GM12875 (cell line): ENCODE measurements at regions not wholly inside any gene's neighbourhood (a gene's known extent, or its start where the extent isn't known, plus 50 kb on each side); places are given as distances from the start of the nearest gene placed in this dataset.

Experiments
- H3K4me3 ChIP-seq: one replicate; pipeline ENCODE4 v1.5.1; 2011; ENCODE audit warnings: low read depth, low read length, control low read depth
- TF ChIP-seq, protein P1 (sequence below): IDR thresholded peaks from 2 replicates; pipeline ENCODE4 v1.5.1; 2011; ENCODE audit warnings: low read depth, mild to moderate bottlenecking, control low read depth, inconsistent platforms, low read length, moderate library complexity, borderline replicate concordance; ENCODE audit not compliant: insufficient read depth

- no peak overlapping the region for H3K4me3 ChIP-seq
- TF ChIP-seq, protein P1, sequence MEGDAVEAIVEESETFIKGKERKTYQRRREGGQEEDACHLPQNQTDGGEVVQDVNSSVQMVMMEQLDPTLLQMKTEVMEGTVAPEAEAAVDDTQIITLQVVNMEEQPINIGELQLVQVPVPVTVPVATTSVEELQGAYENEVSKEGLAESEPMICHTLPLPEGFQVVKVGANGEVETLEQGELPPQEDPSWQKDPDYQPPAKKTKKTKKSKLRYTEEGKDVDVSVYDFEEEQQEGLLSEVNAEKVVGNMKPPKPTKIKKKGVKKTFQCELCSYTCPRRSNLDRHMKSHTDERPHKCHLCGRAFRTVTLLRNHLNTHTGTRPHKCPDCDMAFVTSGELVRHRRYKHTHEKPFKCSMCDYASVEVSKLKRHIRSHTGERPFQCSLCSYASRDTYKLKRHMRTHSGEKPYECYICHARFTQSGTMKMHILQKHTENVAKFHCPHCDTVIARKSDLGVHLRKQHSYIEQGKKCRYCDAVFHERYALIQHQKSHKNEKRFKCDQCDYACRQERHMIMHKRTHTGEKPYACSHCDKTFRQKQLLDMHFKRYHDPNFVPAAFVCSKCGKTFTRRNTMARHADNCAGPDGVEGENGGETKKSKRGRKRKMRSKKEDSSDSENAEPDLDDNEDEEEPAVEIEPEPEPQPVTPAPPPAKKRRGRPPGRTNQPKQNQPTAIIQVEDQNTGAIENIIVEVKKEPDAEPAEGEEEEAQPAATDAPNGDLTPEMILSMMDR = no peak
Measured at GRCh38 chr19:30691819-30692166, 319.6 kb downstream of the ZNF536 start.

GRCh38 chr19:30690935-30691818 is 319.0 kb downstream of the ZNF536 start:
- TF ChIP-seq, protein P1 = no peak
- H3K4me3 ChIP-seq = no peak overlapping the region

DNA sequence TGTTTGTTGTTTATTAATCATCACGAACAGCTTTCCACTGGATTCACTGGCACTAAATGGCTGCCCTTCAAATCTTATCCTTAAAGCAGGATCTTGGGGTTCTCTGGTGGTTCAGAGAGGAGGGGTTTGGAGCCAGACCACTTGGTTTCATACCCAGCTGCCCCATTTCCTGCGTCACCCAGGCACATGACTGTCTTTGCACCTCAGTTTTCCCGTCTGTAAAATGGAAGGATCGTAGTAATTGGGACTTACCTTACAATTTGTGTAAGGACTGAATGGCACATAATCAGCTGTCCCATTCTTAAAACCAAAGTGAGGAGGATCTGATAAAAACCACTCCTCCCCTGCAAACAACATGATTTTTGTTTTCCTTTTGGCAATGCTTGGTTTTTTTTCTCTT is 318.3 kb downstream of the ZNF536 start:
- TF ChIP-seq, protein P1 = no peak
- no peak overlapping the region for H3K4me3 ChIP-seq

GRCh38 chr19:30689474-30689873 is 317.3 kb downstream of the ZNF536 start:
- H3K4me3 ChIP-seq = no peak overlapping the region
- TF ChIP-seq, protein P1 = no peak

- no peak overlapping the region for H3K4me3 ChIP-seq
- TF ChIP-seq, protein P1 = no peak
Measured at GRCh38 chr19:30688696-30689095, 316.5 kb downstream of the ZNF536 start.

- H3K4me3 ChIP-seq = no peak overlapping the region
- TF ChIP-seq, protein P1 = no peak
Measured at GRCh38 chr19:30686826-30687566, 314.8 kb downstream of the ZNF536 start.
